ENCODE measurements at regions not wholly inside any gene's neighbourhood (a gene's known extent, or its start where the extent isn't known, plus 50 kb on each side); places are given as distances from the start of the nearest gene placed in this dataset.

DNA sequence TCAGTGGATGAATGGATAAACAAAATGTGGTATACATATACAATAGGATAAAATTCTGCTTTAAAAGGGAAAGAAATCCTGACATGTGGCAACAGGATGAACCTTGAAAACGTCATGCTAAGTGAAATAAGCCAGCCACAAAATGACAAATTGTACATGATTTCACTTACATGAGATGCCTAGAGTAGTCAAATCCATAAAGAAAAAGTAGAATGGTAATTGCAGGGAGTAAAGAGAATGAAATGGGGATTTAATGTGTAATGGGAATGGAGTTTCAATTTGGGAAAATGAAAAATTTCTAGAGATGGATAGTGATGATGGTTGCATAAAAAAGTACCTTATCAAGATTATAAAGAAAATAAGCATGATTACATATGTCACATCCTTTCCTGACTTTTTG is 1489.2 kb upstream of the C9orf72 start:
- intact Hi-C loops (cut with micrococcal nuclease; ENCODE audit: unreplicated experiment), result no loop called here
- DNase-seq (ENCODE audit: low read depth, low spot score), result no peak
- TF ChIP-seq SIN3A (IDR thresholded peaks at IDR 0.05; ENCODE audit: borderline replicate concordance, insufficient read depth, low read depth, low read length) (no peak), POLR2AphosphoS5 (IDR thresholded peaks at IDR 0.05; ENCODE audit: low read depth, low read length) (no peak), TCF7L2 (IDR thresholded peaks at IDR 0.05; ENCODE audit: low read depth, low read length) (no peak)
- TF ChIP-seq, protein P1, sequence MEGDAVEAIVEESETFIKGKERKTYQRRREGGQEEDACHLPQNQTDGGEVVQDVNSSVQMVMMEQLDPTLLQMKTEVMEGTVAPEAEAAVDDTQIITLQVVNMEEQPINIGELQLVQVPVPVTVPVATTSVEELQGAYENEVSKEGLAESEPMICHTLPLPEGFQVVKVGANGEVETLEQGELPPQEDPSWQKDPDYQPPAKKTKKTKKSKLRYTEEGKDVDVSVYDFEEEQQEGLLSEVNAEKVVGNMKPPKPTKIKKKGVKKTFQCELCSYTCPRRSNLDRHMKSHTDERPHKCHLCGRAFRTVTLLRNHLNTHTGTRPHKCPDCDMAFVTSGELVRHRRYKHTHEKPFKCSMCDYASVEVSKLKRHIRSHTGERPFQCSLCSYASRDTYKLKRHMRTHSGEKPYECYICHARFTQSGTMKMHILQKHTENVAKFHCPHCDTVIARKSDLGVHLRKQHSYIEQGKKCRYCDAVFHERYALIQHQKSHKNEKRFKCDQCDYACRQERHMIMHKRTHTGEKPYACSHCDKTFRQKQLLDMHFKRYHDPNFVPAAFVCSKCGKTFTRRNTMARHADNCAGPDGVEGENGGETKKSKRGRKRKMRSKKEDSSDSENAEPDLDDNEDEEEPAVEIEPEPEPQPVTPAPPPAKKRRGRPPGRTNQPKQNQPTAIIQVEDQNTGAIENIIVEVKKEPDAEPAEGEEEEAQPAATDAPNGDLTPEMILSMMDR (IDR thresholded peaks at IDR 0.05), result no peak
- TF ChIP-seq, protein P2, sequence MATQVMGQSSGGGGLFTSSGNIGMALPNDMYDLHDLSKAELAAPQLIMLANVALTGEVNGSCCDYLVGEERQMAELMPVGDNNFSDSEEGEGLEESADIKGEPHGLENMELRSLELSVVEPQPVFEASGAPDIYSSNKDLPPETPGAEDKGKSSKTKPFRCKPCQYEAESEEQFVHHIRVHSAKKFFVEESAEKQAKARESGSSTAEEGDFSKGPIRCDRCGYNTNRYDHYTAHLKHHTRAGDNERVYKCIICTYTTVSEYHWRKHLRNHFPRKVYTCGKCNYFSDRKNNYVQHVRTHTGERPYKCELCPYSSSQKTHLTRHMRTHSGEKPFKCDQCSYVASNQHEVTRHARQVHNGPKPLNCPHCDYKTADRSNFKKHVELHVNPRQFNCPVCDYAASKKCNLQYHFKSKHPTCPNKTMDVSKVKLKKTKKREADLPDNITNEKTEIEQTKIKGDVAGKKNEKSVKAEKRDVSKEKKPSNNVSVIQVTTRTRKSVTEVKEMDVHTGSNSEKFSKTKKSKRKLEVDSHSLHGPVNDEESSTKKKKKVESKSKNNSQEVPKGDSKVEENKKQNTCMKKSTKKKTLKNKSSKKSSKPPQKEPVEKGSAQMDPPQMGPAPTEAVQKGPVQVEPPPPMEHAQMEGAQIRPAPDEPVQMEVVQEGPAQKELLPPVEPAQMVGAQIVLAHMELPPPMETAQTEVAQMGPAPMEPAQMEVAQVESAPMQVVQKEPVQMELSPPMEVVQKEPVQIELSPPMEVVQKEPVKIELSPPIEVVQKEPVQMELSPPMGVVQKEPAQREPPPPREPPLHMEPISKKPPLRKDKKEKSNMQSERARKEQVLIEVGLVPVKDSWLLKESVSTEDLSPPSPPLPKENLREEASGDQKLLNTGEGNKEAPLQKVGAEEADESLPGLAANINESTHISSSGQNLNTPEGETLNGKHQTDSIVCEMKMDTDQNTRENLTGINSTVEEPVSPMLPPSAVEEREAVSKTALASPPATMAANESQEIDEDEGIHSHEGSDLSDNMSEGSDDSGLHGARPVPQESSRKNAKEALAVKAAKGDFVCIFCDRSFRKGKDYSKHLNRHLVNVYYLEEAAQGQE (IDR thresholded peaks at IDR 0.05; ENCODE audit: insufficient read depth in 1 of 2, low read depth in 2 of 2, low read length in 1 of 2), result no peak
- H3K4me3 ChIP-seq (ENCODE audit: low read depth in 2 of 2, low read length in 2 of 2), result no peak overlapping the region
- in situ Hi-C loops (cut with HindIII; ENCODE audit: low pct_unique_long_range_greater_than_20kb, low sequenced_read_pairs), result no loop called here
- H3K4me1 ChIP-seq (ENCODE audit: control insufficient read depth, insufficient read depth, low read length), result no peaks in the 10 kb centered on the region
- no peaks in the 10 kb centered on the region for H3K9me3 ChIP-seq (ENCODE audit: control insufficient read depth, insufficient read depth, low read depth, low read length)
- H3K36me3 ChIP-seq (ENCODE audit: control insufficient read depth, insufficient read depth, low read length), result no peaks in the 10 kb centered on the region; the same call in 1 of the 2 replicates
- no peaks in the 10 kb centered on the region for H3K27me3 ChIP-seq (ENCODE audit: control insufficient read depth, insufficient read depth, low read length)
- ChIA-PET CTCF (no interaction called here), POLR2A (no interaction called here)
- no peak overlapping the region for H3K27ac ChIP-seq (ENCODE audit: low read length)
- no peak for ATAC-seq
- no TSS peak for BruUV-seq (replicated peaks)

DNA sequence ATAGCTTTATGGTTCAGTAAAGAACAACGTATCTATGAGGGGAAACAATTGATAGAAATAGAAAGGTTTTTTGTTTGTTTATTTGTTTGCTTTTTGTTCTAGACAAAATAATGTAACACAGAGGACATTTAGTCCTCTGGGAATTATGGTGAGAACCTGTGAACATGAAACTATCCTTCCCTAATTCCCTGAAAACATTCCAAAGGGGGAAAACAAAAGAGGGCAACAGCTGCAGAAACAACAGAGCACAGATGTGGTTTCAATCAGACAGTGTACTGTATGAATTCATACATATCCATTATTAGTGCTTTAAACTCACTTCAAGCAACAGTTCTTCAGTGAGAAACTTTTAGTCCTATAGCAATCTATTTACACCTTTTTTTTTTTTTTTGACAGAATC is 1489.8 kb upstream of the C9orf72 start:
- H3K4me1 ChIP-seq (ENCODE audit: control insufficient read depth, insufficient read depth, low read length), result no peaks in the 10 kb centered on the region
- ChIA-PET POLR2A (no interaction called here), CTCF (no interaction called here)
- TF ChIP-seq, protein P1 (IDR thresholded peaks at IDR 0.05), result no peak
- no peak for TF ChIP-seq SIN3A (IDR thresholded peaks at IDR 0.05; ENCODE audit: borderline replicate concordance, insufficient read depth, low read depth, low read length)
- TF ChIP-seq, protein P2 (IDR thresholded peaks at IDR 0.05; ENCODE audit: insufficient read depth in 1 of 2, low read depth in 2 of 2, low read length in 1 of 2), result no peak
- TF ChIP-seq TCF7L2 (IDR thresholded peaks at IDR 0.05; ENCODE audit: low read depth, low read length), result no peak
- TF ChIP-seq POLR2AphosphoS5 (IDR thresholded peaks at IDR 0.05; ENCODE audit: low read depth, low read length), result no peak
- no peak for DNase-seq (ENCODE audit: low read depth, low spot score)
- H3K4me3 ChIP-seq (ENCODE audit: low read depth in 2 of 2, low read length in 2 of 2), result no peak overlapping the region
- no peaks in the 10 kb centered on the region; the same call in 1 of the 2 replicates for H3K36me3 ChIP-seq (ENCODE audit: control insufficient read depth, insufficient read depth, low read length)
- no peaks in the 10 kb centered on the region for H3K27me3 ChIP-seq (ENCODE audit: control insufficient read depth, insufficient read depth, low read length)
- BruUV-seq (replicated peaks), result no TSS peak
- in situ Hi-C loops (cut with HindIII; ENCODE audit: low pct_unique_long_range_greater_than_20kb, low sequenced_read_pairs), result no loop called here
- H3K27ac ChIP-seq (ENCODE audit: low read length), result no peak overlapping the region
- no peak for ATAC-seq
- no peaks in the 10 kb centered on the region for H3K9me3 ChIP-seq (ENCODE audit: control insufficient read depth, insufficient read depth, low read depth, low read length)
- intact Hi-C loops (cut with micrococcal nuclease; ENCODE audit: unreplicated experiment), result no loop called here
